ENCODE measurements at regions not wholly inside any gene's neighbourhood (a gene's known extent, or its start where the extent isn't known, plus 50 kb on each side); places are given as distances from the start of the nearest gene placed in this dataset.

- DNase-seq (ENCODE audit: low read depth in 4 of 4, low spot score in 3 of 4) = peak in 1 of 4 donors; percentile 20
Observed at GRCh38 chr3:117059067-117059955, 349.7 kb downstream of the TUSC7 start.

DNA sequence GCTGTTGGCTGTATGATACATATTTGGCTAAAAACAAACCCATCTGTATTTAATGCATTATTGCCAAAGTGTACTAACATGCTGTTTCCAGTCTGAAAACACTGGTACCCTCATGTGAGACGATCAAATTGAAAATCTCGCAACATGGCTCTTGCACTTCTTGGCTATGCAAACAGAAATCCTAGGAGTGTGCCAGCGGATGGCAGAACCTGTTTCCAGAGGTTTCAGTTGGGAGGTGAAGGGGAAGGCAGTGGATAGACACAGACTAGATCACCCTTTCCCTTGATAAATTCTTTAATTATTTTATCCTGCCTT lies 350.3 kb downstream of the TUSC7 start:
- no peak for DNase-seq (ENCODE audit: low read depth in 4 of 4, low spot score in 3 of 4)

GRCh38 chr3:117063930-117064329 lies 354.4 kb downstream of the TUSC7 start:
- no peak for DNase-seq (ENCODE audit: low read depth in 4 of 4, low spot score in 3 of 4)

- DNase-seq (ENCODE audit: low read depth in 4 of 4, low spot score in 3 of 4) = no peak
Observed at GRCh38 chr3:117068301-117068700, 358.7 kb downstream of the TUSC7 start.

- peak in 1 of 4 donors; percentile 3 for DNase-seq (ENCODE audit: low read depth in 4 of 4, low spot score in 3 of 4)
Observed at GRCh38 chr3:117074826-117075225, 365.2 kb downstream of the TUSC7 start.

DNA sequence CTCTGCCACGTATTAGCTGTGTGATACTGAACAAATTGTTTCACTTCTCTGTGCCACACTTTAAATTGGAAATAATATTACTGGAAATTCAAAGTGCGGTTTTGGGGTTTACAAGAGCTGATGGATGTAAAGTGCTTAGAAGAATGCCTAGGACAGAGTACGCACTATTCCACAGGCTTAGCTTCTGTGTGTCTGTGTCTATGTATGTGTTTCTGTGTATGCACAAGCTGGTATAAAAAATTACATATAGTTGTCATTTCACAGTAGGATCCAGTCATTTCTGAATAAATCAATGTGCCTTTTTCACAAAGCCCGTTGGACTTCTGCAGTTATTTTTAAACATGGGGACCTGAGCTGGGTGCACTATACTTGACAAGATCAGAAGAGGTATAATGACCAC lies 370.4 kb downstream of the TUSC7 start:
- DNase-seq (ENCODE audit: low read depth in 4 of 4, low spot score in 3 of 4) = no peak

GRCh38 chr3:117080872-117081271 lies 371.3 kb downstream of the TUSC7 start:
- DNase-seq (ENCODE audit: low read depth in 4 of 4, low spot score in 3 of 4) = no peak

- no peak for DNase-seq (ENCODE audit: low read depth in 4 of 4, low spot score in 3 of 4)
Observed at GRCh38 chr3:117084277-117084676, 374.7 kb downstream of the TUSC7 start.

DNA sequence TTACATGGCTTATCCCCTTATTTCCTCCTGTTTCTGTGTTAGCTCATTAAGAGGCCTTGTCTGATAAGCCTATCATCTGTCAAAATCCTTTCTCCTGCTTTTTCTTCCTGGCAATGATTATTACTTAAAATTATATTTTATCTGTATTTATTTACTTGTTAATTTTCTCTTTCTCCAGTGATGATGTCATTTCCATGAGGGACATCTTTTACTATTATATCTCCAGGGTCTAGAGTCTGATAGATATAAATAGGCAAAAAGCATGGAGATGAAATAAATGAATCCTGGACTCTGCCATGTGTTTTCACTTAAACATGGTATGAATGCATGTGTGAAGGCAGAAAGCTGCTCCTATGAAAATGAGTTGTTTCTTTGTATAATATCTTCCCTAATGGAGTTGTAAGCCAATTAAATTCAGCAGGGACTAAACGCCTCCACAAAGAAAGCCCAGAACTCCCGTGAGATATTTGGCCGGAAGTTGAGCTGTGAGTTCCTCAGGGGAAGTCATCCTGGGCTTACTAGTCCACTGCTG lies 375.2 kb downstream of the TUSC7 start:
- DNase-seq (ENCODE audit: low read depth in 4 of 4, low spot score in 3 of 4) = no peak

- DNase-seq (ENCODE audit: low read depth in 4 of 4, low spot score in 3 of 4) = no peak
Observed at GRCh38 chr3:117091676-117092075, 382.1 kb downstream of the TUSC7 start.

GRCh38 chr3:117096549-117096948 lies 387.0 kb downstream of the TUSC7 start:
- no peak for DNase-seq (ENCODE audit: low read depth in 4 of 4, low spot score in 3 of 4)

DNA sequence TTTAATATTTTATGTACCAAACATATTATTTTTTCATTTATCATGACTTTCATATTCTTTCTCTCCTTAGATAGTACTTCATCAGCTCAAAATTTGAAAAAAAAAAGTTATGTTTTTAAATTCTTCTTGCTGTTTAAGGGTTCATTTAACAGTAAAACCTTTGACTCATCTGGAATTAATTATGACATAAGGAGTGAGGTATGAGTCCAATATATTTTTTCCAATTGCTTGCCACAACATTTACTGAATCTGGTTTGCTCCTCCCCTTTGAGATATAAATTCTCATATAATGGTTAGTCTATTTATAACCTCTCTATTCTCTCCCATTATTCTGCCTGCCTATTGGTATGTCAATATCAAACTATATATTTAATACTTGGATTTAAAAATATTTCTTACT lies 387.8 kb downstream of the TUSC7 start:
- DNase-seq (ENCODE audit: low read depth in 4 of 4, low spot score in 3 of 4) = no peak

DNA sequence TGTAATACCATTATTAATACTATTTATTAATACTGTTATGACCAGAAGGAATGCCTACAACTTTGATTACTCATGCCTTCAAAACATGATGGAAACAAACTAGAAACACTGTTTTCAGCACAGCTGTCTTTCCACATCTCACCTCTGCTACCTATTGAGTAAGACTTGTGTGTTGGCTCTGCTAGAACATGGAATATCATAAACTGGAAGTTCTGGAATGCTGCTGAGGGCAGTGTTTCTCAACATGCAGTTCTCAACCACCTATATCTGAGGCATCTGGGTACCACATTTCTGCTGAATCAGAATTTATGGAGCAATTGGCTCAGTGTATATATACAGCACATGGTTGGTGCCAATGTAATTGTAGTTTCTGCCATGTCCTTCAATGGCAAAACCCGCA lies 392.1 kb downstream of the TUSC7 start:
- no peak for DNase-seq (ENCODE audit: low read depth in 4 of 4, low spot score in 3 of 4)

GRCh38 chr3:117102426-117102825 lies 392.8 kb downstream of the TUSC7 start:
- no peak for DNase-seq (ENCODE audit: low read depth in 4 of 4, low spot score in 3 of 4)

DNA sequence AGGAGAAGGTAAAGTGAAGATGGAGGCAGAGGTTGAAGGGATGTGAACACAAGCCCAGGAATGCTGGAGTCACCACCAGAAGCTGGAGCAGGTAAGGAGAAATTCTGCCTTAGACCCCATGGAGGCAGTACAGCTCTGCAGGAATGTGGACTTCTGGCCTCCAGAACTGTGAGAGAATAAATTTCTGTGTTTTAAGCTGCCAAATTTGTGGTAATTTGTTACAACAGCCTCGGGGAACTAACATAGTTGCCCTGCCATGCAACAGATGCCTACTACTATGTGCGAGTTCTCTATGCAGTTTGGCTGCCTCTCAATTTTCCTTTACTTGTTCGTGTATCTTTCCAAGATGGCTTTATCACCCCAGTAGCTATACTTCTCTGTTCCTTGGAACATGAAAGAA lies 394.1 kb downstream of the TUSC7 start:
- DNase-seq (ENCODE audit: low read depth in 4 of 4, low spot score in 3 of 4) = no peak

DNA sequence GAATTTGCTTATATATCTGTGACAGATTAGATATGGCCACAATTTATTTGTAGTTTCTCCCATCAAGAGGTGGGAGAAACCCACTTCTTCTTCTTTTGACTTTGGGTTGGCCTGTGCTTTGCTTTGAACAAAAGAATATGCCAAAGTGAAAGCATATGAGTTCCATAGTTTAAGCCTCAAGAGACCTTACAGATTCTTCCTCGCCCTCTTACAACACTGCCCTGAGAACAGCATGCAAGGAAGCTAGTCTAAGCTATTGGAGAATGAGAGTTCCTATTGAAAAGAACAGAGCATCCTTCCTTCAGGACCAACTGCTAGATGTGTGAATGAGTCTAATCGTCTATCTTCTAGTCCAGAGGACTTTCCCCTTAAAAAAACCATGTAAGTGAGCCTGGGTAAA lies 394.8 kb downstream of the TUSC7 start:
- no peak for DNase-seq (ENCODE audit: low read depth in 4 of 4, low spot score in 3 of 4)

DNA sequence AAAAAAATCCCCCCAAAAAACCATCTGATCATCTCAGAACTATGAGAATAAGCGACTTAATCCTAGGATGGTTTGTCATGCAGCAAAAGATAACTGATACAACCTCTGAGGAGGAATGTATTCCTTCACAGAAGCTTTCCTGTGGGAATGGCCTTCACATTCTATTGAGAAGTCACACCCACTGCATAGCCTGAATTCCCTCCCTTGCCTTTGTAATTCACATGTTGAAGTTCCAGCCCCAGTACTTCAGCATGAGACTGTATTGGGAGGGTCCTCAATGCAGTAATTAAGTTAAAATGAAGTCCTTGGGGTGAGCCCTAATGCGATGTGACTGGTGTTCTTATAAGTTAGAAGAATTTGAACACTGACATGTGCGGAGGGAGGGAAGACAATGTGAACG lies 395.2 kb downstream of the TUSC7 start:
- DNase-seq (ENCODE audit: low read depth in 4 of 4, low spot score in 3 of 4) = no peak

GRCh38 chr3:117105686-117106085 lies 396.1 kb downstream of the TUSC7 start:
- no peak for DNase-seq (ENCODE audit: low read depth in 4 of 4, low spot score in 3 of 4)

DNA sequence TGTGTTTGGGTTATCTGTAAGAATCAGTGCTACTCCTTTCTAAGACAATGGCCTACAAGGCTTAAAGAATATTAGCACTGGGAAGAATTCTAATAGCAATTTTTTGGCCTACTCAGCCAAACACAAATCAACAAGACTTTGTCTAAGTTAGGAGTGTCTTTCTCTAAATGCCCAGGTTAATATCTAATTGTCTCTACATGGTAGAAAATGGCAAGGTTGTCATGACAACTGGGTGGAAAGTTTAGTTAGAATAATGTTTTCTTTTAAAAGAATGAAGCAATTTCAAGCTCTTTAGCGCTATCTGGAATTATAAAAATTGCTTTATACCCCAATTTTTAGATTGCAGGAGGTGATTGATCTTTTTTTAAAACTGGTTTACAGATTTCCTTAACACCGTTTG lies 396.8 kb downstream of the TUSC7 start:
- no peak for DNase-seq (ENCODE audit: low read depth in 4 of 4, low spot score in 3 of 4)

GRCh38 chr3:117107946-117108345 lies 398.4 kb downstream of the TUSC7 start:
- DNase-seq (ENCODE audit: low read depth in 4 of 4, low spot score in 3 of 4) = no peak

DNA sequence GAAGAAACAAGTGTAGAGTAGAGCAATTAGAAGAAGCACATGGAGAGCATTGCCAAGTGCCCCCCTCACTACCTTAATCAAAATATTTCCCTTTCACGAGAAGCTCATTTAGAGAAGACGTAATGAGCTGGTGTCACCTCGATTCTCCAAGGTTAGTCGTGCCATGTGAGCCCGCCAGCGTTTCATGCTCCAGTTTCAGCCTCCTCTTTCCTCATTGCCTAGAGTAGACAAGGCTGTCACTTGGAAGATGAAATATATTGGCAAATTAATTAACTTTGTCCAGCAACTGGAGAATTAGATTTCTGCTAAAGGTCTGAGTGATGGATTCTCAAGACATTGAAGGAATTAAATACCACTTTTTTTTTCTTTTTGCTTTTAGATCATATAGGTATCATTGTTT lies 399.6 kb downstream of the TUSC7 start:
- no peak for DNase-seq (ENCODE audit: low read depth in 4 of 4, low spot score in 3 of 4)

DNA sequence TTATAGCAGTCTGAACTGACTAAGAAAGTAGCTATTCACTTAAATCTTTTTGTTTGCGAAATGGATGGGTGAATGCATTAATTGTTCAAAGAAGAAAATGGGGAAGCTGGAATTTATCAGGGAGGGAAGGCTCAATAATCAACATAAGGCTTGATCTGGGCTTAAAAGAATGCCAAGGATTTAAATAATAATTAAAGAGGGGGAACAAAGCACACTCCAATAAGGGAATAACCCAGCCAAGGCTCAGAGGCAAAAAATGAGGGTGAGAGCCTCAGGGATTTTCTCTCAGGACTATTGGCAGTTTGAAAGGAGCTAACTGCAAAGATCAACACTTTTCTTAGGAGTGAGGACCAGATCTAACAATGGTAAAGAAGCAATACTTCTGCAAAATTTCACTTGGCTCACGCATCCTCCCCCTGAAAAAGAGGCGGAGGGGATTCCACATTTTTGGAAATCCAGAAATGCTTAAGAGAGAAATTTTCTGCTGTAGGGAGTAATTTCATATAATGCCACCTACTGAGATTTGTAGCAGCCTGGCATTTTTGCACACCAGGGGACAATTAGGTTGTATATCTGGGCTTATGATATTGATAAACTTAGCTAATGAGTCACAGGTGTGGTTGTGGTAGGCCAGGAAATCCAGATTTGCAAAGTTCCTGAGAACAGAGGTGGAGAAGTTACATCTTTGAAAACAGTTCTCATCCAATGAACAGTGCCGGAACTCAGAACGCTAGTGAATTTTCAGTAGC lies 405.1 kb downstream of the TUSC7 start:
- DNase-seq (ENCODE audit: low read depth in 4 of 4, low spot score in 3 of 4) = no peak

Data from left renal pelvis (tissue), 4 donors.